Activated naive CD4-positive, alpha-beta T cell treated with Interleukin-2 at 50 U/mL for 16 hours (primary cell): ENCODE measurements at regions not wholly inside any gene's neighbourhood (a gene's known extent, or its start where the extent isn't known, plus 50 kb on each side); places are given as distances from the start of the nearest gene placed in this dataset.

ENCODE experiments used
- DNase-seq: peaks from one replicate; pipeline ENCODE4 v3.0.0-alpha.2; 2020

DNA sequence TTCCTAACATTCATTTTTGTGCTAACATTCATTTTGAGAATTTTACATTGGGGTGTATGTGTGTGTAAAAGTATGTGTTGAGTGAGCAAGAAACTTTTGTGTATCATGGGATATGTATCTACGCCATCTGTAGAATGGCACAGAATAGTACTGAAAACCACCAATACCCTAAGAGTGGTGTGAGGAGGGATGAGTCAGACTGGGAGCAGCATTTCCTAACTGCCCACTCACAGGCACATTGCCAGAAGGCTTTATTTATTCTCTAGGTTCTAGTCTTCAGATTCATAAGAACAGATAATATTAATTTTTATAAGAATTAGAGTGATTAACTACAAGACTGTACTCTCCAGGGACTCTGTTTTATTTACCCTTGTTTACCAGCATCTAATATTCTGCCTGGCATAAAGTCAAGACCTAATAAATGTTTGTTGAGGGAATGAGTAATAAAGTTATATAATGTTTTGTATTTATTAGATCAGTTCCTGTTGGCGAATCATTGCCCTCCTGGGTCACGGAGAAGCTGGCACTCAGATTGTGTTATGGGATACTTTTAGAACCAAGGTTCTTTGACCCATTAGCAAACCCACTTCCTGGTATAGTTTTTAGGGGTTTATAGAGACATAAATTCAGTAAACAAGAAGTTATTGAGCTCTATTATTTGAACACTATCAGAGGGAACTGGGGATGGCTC is 159.1 kb upstream of the PPP2R2B start:
- DNase-seq = no peak

DNA sequence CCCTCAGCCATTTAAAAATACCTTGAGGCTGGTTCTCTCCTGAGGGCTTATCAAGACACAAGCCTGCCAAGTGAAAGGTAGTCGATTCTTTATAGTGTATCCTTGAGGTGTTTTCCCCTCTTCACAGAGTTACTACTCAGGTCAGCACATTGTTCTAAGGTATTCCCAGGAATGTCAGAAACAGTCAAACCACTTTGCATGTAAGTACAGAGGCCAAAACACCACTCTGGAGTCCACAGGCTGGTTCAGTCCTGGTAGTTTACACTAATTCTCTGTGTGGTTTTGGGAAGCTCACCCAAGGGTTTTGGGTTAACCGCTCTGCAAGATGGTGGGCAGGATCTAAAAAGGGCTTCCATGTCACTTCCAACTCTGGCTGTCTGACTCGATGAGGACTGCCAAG is 162.3 kb upstream of the PPP2R2B start:
- no peak for DNase-seq

DNA sequence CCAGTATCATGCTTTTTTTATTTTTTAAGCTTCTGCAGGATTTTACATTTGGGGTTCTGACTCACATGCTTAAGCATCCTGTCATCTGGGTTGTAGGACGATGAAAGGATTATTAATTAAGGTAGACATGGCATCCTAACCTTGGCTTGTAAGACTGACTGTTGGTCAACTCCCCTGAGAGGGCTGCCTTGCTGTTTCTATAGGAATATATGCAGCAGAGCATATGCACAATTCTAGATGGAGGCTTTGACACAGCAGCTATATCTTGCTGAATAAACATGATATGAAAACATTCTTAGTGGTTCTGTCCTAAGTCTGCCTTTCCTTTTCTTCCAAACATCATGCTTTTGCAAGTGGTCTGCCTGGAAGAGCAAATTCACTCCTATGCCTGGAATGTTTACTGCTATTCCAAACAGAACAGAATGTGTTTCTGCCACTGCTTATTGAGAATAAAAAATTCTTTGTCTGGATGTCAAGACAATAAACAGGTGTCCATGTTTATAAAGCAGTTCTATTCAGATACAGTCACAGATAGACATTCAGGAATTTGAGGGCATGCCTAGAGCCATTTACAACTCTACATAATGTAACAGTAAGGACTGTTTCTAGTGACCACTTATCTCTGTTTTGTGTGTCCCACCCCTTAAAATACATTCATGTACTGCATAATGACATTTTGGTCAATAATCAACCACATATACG is 166.2 kb upstream of the PPP2R2B start:
- DNase-seq = no peak

DNA sequence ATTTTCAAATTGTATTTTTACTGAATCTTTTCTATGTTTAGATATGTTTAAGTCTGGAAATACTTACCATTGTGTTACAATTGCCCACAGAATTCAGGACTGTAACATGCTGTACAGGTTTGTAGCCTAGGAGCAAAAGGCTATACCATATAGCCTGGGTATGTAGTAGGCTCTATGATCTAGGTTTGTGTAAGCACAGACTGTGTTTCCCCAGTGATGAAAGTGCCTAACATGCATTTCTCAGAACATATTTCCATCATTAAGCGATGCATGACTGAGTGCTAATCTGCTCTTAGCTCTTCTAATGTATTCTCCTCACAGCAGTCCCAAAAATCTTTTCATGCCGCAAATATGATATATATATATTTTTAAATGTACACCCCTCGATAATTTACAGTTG is 166.7 kb upstream of the PPP2R2B start:
- no peak for DNase-seq

DNA sequence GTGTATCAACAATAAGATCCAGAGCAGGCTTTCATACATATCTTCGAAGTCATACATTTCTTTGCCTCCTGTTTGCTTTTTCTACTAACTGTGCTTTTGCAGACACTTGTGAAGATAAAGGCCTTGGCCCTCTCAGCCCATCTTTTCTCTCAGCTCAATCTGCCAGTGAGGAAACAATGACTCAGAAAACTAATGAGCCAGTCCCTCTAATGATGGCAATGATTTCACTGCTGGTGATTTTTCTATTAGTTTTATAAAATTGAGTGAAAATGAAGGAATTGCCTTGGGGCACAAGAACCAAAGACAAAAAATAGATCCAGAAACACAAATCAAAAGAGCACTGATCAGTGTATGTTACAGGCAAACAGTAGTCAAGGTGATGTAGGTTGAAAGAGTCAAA is 167.7 kb upstream of the PPP2R2B start:
- DNase-seq = no peak

DNA sequence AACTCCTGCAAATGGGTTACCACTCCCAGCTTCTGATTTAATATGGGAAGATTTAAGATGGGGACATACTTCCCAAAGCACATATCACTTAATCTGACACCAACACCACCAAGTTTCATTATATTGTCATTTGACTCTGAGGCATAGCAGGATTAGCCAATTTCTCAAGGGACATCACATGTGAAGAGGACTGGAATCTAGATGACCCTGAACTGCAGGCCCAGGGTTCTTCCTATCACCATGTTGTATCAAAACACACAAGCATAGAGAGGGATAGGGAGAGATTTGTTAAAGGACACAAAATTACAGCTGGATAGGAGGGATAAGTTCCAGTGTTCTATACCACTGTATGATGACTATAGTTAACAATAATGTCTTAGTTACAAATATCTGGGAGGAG is 168.3 kb upstream of the PPP2R2B start:
- DNase-seq = no peak

DNA sequence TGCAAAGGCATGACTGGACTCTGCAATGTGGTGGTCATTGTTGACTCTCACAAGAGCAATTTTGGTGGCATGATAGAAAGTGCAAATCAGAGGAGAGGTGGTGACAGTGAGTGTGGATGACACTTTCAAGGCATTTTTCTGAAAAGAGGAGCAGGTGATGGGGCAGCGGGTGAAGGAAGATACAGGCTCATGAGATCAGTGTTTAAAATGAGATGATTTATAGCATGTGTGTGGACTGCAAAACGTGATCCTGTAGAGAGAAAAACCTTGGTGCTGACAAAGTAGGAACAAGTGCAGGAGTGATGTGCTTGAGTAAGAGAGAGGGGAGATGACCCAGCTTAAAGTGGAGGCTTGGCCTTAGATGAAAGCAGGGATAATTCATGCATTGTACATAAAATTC is 171.2 kb upstream of the PPP2R2B start:
- DNase-seq = no peak

DNA sequence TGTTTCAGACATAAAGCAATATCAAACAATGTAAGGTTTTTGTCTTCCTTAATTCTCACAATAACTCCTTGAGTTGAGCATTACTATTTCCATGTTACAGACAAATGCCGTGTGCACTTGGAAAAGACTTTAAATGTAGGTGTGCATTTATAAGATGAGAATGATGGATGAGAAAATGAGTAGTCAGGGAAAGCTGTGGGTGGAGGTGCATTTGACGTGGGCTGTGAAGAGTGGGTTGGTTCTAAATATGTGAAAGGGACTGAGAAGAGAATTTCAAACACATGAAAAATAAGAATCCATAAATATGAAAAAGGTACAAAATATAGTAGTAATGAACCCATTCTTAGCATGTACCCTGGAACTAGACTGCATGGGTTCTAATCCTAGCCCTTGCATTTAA is 171.6 kb upstream of the PPP2R2B start:
- no peak for DNase-seq

DNA sequence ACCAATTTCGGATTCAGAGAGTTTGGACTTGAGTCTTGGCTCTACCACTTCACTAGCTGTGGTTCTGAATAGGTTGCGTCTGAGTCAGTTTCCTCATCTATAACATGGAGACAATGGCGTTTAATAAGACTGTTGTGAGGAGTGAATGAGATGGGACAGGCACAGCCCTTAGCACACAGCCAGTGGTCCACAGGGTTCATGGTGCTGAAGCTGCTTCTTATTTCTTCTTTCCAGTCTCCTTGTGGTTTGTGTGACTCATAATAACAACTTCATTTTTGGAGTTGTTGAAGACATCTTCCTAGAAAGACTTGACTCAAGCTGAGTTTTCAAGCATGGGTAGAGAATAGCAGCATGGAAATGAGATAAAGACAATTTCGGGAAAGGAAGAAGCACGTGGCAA is 172.6 kb upstream of the PPP2R2B start:
- no peak for DNase-seq

DNA sequence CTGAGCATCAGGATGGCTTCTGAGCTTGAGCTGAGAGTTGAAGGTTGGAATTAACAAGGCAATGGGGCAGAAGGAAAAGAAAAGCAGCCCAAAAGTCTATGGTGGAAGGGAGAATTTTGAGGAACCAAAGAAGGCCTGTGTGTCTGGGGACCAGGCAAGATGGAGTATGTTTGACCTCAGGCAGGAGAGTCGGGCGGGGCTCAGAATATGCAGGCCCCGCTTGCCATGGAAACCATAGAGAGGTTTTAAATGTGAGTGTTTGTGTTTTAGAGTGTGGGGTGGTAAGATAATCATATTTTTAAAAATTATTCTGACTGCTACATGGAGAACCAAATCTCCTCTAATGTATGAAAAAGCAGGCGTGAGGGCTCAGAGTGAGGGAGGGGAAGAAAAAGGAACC is 174.0 kb upstream of the PPP2R2B start:
- DNase-seq = no peak

DNA sequence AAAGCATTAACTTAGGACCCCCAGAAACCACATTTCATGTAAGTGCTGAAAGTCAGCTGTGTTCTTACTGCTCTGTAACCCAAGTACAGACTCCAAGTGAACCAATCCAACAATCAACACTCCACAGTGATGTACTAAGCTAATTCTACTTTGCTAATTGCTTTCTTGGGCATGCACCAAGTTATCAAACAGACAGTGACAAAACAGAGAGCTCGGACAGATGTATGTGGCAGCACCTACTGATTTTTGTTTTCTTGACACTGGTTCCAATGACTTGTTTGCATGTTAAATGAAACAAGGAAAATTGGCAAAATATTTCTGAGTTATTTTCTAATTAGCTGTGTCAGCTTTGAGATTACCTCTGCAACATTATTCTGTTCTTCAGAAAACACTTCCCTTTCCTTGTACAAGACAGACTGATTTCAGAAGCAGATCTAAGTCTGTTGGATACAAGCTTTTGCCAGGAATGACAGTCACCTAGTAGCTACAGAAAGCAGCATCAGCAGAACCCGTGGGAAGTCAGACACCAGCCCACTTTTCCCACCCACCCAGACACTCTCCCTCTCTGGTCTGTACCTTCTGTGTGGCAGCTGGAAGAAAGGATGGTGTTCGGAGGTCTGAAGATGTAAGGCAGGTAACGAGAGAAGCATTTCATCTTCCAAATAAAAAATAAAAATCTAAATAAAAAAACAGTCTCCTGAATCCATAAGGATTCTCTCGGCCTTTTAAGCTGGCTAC is 176.7 kb upstream of the PPP2R2B start:
- DNase-seq = no peak

DNA sequence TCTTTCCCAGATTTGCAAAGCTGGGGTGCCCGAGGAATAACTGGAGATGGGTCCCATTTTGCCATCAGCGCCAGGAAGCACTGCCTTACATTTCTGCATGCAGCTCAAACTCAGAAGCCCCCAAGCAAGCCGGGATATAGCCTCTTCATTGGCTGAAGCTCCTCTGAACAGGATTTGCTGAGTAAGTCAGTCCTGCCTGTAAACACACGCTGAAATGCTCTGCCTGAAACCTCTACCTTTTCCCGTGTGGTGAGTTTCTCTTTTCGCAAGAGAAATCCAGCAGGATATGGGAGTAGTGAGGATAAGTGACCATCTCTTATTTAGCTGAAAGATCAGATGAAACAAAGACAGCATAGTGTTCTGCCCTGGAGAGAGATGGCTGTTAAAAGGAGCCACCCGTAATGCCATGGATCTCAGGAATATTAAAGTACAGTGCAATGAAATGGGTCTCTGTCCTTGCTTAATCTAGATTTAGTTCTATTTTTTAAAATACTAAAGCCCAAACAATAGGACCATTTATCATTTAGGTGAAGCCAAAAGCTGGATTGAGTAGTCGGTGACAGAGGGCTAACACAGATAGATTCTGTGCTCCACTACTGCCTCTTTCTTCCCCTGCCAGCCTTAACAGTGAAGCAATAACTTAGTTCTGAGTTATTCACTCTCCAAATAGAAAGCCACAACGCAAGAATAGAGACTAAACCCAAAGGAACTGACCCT is 177.5 kb upstream of the PPP2R2B start:
- no peak for DNase-seq

DNA sequence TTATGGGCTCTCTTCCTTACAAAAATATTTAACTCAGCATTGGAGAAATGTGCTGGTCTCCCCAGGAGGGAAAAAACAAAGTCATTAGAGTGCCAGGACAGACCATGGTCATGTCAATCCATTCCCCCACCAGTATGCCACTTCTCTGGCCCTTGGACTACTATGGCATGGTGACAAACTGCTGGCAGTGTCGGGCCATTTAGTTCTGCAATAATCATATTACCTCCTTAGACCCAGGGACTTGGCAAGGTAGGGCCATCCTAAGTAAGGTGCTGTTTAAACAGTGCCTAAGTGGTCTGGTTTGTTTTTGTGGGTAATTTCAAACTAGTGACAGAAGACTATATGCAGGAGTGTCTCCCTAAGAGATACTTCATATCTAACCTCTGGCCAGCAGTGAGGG is 177.8 kb upstream of the STK32A start:
- no peak for DNase-seq

DNA sequence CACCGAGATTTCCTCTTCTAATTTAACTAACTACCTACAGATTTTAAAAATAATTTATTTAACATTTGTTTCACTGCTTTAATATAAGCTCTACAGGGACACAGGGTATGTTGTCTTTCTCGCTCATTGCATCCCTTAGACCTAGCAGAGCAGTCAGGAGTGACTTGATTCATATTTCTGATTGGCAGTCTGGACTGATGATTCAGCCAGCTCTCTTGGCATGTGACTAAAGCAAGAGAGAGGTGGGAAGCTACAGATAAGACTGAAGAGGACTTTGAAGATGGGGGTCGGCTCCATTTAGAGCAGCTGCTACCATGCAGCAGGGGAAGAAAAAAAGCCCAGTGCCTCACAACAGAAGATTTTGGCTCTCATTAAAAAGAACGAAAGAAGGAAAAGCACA is 173.4 kb upstream of the STK32A start:
- no peak for DNase-seq

DNA sequence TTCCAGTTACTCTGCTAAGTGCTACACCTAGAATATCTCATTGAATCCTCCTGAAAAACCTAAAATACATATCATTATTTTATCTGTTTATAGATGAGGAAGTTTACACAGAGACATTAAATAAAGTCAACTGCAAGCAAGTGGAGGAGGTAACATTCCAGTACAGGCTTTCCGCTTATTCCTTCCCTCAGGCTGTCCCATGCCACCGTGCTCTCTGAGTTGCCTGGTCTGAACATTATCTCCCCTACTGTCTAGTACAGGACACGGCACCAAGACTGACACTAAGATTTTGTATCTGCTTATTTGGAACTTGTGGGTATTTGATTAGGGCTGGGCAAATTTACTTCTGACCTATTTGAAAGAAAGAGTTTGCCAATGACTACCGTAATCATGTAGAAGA is 172.4 kb upstream of the STK32A start:
- no peak for DNase-seq

DNA sequence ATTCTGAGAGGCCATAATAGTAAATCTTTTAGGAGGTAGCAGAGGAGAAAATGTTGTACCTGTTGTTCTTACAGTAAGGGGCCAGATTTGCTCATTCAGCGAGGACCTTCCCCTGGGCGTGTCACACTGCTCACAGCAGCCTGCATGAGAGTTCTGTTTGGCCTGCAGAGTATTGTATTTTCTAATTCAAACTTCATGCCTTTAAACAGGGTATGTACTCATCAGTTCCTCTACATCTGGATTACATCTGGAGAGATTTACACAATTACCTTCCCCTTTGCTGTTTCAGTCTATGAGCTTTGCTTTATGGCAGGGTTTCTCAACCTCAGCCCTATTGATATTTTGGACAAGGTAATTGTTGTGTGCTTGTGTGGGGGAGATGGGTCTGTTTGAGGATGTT is 170.9 kb upstream of the STK32A start:
- no peak for DNase-seq

DNA sequence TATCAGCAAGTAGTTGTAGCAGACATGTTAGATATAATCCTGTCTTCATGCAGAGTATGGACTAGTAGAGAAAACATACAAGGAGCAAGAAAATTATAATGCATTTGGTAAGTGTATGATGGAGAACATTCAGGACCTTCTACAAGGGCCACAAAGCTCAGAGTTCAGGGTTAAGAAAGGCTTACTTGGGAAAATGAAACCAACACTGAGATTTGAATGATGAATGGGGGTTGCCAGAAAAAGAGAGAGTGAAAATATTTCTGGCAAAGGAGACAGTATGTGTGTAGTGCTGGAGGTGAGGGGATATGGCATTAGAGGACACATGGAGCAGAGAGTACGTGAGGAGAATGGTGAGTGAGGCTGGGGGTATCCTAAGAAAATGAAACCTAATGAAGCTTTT is 169.8 kb upstream of the STK32A start:
- no peak for DNase-seq

DNA sequence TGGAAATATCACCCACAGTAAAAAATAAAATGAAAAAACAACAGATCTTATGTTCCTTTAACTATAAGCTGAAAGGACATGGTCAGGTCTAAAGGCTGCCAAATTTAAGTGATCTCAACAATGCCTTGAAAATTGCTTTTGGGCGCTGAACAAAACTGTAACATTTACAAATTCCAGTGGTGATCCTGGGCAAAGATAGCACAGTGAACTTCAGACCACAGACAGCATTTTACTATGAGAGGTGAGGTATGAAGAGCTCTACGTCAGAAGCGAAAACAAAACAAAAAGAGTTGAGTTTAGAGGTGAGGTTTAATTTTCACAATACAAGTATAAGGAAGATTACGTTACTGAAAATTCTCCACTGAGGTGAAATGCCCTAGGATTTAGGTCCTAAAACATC is 165.8 kb upstream of the STK32A start:
- no peak for DNase-seq

DNA sequence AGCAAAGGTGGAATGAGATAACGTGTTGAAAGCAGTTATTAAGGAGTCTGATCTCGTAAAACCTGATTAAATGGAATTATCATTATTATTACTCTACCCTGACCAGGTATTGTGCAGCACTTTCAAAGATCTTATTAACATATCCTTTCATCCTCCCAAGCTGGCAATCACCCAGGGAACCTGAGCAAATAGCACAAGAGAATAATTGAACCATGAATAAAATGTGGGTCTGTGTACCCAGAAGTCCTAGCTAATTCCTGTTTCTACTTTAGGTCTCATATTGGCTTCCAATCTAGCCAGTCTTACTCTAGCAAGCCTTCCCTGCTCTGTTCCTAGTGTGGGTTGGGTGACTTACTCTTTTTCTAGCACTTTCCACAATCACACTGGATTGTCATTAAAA is 162.2 kb upstream of the STK32A start:
- no peak for DNase-seq

DNA sequence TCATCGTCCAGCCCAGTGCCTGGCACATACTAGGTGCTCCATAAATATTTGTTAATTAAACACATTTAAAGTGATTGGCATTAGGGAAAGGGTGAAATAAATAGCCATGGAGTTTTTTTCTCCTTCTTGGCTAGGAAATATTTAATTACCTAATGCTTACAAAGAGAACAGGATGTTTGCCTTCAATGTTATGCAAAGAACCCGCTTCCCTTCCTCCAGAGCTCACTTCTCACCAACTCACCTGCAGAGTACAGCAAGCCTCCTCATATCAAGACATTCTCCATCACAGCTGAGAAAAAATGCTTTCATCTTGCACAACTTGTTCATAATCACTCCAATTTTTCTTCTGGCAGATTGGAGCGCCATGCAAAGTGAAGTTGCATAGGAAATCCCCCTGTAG is 161.7 kb upstream of the STK32A start:
- DNase-seq = no peak

DNA sequence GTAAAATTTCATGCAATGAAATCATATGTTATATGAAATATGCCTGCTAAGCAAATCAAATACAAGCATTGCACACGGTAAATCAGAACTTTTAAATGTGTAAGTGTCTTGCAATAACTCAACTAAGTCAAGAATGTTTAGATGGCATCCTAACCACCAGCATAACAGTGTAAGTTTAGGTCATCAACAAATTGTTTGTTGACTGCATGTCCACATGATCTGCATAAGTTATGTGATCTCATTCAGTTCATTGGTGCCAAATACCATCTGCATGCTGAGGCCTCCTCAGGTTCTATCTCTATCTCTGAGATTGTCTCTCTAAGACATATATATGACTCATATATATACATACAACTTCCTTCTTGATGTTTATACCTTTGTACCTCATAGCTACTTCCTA is 159.6 kb upstream of the STK32A start:
- no peak for DNase-seq

DNA sequence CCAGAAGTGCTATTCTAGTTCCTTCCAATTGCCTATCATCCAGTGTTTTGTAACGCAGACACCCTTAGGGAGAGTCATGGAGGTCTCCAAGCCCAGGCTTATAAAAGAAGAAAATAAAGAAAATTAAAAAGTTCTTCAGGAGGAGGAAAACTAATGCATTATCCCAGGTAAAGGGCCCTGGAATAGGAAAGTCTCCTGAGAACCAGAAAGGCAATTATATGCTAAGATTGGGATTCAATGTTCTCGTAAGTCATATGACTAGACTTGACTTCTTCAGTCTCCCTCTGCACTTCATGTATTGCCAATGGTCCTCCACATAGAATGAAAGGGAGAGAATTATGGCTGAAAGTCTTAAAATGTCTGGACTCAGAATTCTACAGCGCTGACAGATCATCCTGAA is 154.4 kb upstream of the STK32A start:
- no peak for DNase-seq

DNA sequence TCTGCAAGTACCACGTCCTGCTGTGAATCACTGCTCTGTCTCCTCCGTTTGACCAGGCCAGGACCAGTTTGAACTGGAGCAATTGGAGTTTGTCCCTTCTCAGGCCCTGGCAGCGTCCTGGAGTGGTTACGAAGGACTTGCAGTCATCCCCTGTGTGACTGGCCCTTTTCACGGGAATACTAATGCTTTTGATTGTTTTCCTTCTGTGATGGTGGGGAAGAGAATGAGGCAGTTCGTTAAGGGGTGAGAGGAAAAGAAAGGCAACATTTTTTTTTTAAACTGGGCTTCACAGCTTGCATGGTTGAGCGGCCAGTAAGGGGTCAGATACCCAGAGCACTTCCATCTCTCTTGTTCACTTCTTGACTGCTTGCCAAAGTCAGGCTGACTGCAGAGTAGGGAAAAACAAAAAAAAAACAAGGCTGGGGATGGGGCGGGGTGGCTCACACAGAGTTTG is 153.5 kb upstream of the STK32A start:
- DNase-seq = no peak

DNA sequence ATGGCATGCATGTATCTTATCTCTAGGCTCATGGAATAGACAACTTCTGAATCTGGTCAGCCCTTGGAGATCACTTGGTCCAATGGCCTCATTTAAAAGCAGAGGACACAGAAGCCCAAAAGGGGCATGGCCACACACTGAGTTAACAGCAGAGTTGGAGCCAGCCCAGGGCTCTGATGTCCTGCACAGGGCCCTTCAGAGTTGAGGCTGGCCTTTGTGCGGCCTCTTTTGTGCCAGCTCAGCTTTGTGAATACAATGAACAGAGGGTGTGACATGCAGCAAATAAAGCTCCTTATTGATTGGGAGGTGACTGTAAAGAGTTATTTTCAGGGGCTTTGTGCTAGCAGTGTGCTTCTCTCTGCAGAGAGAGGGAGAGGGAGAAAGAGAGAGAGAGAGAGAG is 150.1 kb upstream of the STK32A start:
- DNase-seq = no peak
